TTC549 (cell line): ENCODE measurements at regions not wholly inside any gene's neighbourhood (a gene's known extent, or its start where the extent isn't known, plus 50 kb on each side); places are given as distances from the start of the nearest gene placed in this dataset.
"Not testable (repeated sequence)": the region's sequence is repeated elsewhere in the genome, so short reads cannot be mapped to it uniquely, and the experiment has no call there.

Experiments
- FAIRE-seq: peaks from 2 replicates; lab custom pipeline; 2012; peaks lifted over from hg19 to GRCh38; lab: Jason Lieb, UNC

- not testable (repeated sequence) for FAIRE-seq
These were observed 1184.0 kb downstream of the JRKL start for GRCh38 chr11:97573771-97574170.

- FAIRE-seq = no peak
These were observed 1185.3 kb downstream of the JRKL start for GRCh38 chr11:97574976-97575665.

GRCh38 chr11:97607291-97608000 lies 1217.6 kb downstream of the JRKL start:
- no peak for FAIRE-seq

GRCh38 chr11:97610000-97610399 lies 1220.2 kb downstream of the JRKL start:
- no peak for FAIRE-seq

GRCh38 chr11:97610854-97611253 lies 1221.0 kb downstream of the JRKL start:
- no peak for FAIRE-seq

GRCh38 chr11:97611345-97611744 lies 1221.5 kb downstream of the JRKL start:
- no peak for FAIRE-seq

- no peak for FAIRE-seq
These were observed 1224.8 kb downstream of the JRKL start for GRCh38 chr11:97614606-97615005.

GRCh38 chr11:97615546-97615945 lies 1225.7 kb downstream of the JRKL start:
- no peak for FAIRE-seq

- FAIRE-seq = no peak
These were observed 1227.2 kb downstream of the JRKL start for GRCh38 chr11:97617031-97617430.

- FAIRE-seq = no peak
These were observed 1230.2 kb downstream of the JRKL start for GRCh38 chr11:97620007-97620406.

GRCh38 chr11:97621282-97621681 lies 1231.5 kb downstream of the JRKL start:
- no peak for FAIRE-seq

- FAIRE-seq = no peak
These were observed 1233.0 kb downstream of the JRKL start for GRCh38 chr11:97622795-97623194.

- not testable (repeated sequence) for FAIRE-seq
These were observed 1246.9 kb downstream of the JRKL start for GRCh38 chr11:97636741-97637140.

GRCh38 chr11:97637701-97638100 lies 1247.9 kb downstream of the JRKL start:
- no peak for FAIRE-seq

- no peak for FAIRE-seq
These were observed 1248.9 kb downstream of the JRKL start for GRCh38 chr11:97638641-97639224.

- FAIRE-seq = no peak
These were observed 1252.2 kb downstream of the JRKL start for GRCh38 chr11:97641988-97642387.

GRCh38 chr11:97645736-97646135 lies 1255.9 kb downstream of the JRKL start:
- FAIRE-seq = no peak

- no peak for FAIRE-seq
These were observed 1266.5 kb downstream of the JRKL start for GRCh38 chr11:97656356-97656755.

- no peak for FAIRE-seq
These were observed 1268.0 kb downstream of the JRKL start for GRCh38 chr11:97657852-97658251.

GRCh38 chr11:97667057-97667456 lies 1277.2 kb downstream of the JRKL start:
- no peak for FAIRE-seq

GRCh38 chr11:97683733-97684132 lies 1293.9 kb downstream of the JRKL start:
- no peak for FAIRE-seq

GRCh38 chr11:97684486-97685439 lies 1295.0 kb downstream of the JRKL start:
- no peak for FAIRE-seq
